C4-2B (cell line): ENCODE measurements at regions not wholly inside any gene's neighbourhood (a gene's known extent, or its start where the extent isn't known, plus 50 kb on each side); places are given as distances from the start of the nearest gene placed in this dataset.

Source experiments
- CTCF ChIP-seq: fragments of 450-650 bp; conservative IDR thresholded peaks from 2 replicates; pipeline ENCODE4 v1.5.1; 2017; ENCODE audit warnings: mild to moderate bottlenecking
- ZFX ChIP-seq: fragments of 450-650 bp; IDR thresholded peaks from 2 replicates; pipeline ENCODE4 v1.6.1; 2017

DNA sequence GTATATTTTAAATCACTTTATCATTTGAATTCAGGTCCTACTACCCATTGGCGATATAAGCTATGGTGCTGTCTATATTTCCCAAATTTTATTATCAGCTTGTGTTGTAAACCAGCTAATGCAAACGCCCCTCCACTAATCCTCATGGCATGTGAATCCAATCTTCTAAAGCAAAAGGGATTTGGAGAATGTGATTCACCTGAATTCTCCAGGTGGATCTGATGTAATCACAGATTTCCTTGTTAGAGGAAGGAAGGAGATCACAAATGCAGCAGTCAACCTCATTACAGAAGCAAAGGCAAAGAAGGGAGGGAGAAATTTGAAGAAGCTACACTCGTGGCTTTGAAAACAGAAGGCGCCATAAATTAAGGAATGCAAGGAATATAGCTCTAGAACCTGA, 431.1 kb upstream of the CDH19 start:
- TF ChIP-seq CTCF (no peak), ZFX (no peak)
